Neutrophil (primary cell): ENCODE measurements at regions not wholly inside any gene's neighbourhood (a gene's known extent, or its start where the extent isn't known, plus 50 kb on each side); places are given as distances from the start of the nearest gene placed in this dataset.

Experiments
- H3K27ac ChIP-seq: fragments of 200-600 bp; sonication (generic); 2 replicates; pipeline ENCODE4 v1.5.1; 2016; ENCODE audit warnings: mild to moderate bottlenecking, moderate library complexity
- H3K27me3 ChIP-seq: fragments of 200-600 bp; sonication (generic); 2 replicates; pipeline ENCODE4 v1.6.0; 2016; ENCODE audit warnings: mild to moderate bottlenecking
- H3K36me3 ChIP-seq: fragments of 200-600 bp; sonication (generic); 2 replicates; pipeline ENCODE4 v1.5.1; 2017
- H3K4me1 ChIP-seq, 2 experiments: fragments of 200-600 bp in 1 of 2; sonication (generic) in 1 of 2; 1 replicate in 1 of 2; 2 replicates in 1 of 2; pipeline versions ENCODE4 v1.5.1 to v1.6.1; 2013 to 2016; ENCODE audit warnings: low read depth in 1 of 2, low read length in 1 of 2, mild to moderate bottlenecking in 1 of 2, moderate library complexity in 1 of 2; ENCODE audit not compliant: control insufficient read depth in 1 of 2, insufficient read depth in 1 of 2
- H3K4me3 ChIP-seq, 2 experiments: fragments of 200-600 bp in 1 of 2; sonication (generic) in 1 of 2; 1 replicate in 1 of 2; 2 replicates in 1 of 2; pipeline ENCODE4 v1.5.1; 2013 to 2016; ENCODE audit warnings: low read depth in 1 of 2, low read length in 1 of 2, mild to moderate bottlenecking in 1 of 2, moderate library complexity in 1 of 2
- H3K9me3 ChIP-seq: fragments of 200-600 bp; sonication (generic); 2 replicates; pipeline ENCODE4 v1.5.1; 2016
- TF ChIP-seq, protein P1 (sequence below): fragments of 200-600 bp; sonication (generic); IDR thresholded peaks from 2 replicates; pipeline ENCODE4 v1.5.1; 2016; ENCODE audit warnings: antibody characterized with exemption

GRCh38 chr2:176553685-176554100 is 284.5 kb downstream of the MTX2 start:
- H3K4me1 ChIP-seq: peaks cover 6% of the 10 kb centered on the region in 2 experiments
- H3K27ac ChIP-seq: no peak overlapping the region
- TF ChIP-seq, protein P1, sequence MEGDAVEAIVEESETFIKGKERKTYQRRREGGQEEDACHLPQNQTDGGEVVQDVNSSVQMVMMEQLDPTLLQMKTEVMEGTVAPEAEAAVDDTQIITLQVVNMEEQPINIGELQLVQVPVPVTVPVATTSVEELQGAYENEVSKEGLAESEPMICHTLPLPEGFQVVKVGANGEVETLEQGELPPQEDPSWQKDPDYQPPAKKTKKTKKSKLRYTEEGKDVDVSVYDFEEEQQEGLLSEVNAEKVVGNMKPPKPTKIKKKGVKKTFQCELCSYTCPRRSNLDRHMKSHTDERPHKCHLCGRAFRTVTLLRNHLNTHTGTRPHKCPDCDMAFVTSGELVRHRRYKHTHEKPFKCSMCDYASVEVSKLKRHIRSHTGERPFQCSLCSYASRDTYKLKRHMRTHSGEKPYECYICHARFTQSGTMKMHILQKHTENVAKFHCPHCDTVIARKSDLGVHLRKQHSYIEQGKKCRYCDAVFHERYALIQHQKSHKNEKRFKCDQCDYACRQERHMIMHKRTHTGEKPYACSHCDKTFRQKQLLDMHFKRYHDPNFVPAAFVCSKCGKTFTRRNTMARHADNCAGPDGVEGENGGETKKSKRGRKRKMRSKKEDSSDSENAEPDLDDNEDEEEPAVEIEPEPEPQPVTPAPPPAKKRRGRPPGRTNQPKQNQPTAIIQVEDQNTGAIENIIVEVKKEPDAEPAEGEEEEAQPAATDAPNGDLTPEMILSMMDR: no peak
- H3K9me3 ChIP-seq: no peaks in the 10 kb centered on the region
- no peak overlapping the region for H3K4me3 ChIP-seq
- H3K27me3 ChIP-seq: peaks cover 97% of the 10 kb centered on the region
- no peaks in the 10 kb centered on the region for H3K36me3 ChIP-seq

DNA sequence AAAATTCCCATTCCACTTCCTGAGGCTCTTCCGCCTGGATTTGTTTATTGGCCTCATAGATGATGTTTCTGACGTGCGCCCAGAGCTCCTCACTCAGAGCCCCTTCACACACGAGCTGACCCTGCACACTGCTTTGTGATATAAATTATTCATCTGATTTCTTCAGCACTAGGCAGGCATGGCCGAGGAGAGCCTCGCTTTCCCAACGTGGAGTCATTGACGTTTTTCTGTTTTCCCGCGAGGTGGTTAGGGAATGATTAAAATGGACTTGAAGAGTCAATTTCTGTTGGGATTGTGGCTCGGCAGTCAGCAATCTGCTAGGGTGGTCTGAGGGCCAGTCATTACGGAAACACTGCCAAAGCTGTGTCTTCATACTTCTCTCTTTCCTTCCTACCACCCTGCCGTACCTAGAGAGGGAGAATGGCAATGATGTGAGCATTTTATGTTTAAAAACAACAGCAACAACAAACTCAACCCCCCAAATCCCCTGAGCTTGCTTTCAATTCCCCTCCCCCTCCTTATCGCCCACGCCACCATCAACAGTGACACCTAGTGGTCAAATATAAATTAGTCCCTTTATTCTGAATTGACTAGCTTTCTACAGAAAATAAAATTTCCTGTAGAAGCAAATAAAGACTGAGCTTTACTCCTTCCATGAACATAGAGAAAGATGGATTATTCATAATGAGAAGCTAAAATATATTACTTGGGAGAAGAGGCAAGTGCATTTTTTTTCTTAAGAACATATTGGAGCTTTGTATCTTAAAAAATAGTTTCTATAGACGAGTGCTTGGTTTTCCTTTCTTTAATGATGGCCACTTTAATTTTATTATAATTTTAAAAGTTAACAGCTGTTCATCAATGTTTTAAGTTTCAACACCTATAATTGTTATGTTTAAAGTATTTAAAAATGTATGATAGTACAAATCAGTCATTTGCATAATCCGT is 285.1 kb downstream of the MTX2 start:
- TF ChIP-seq, protein P1: peak; percentile 24
- Histone ChIP-seq H3K4me1 (peaks cover 6% of the 10 kb centered on the region in 2 experiments), H3K36me3 (no peaks in the 10 kb centered on the region), H3K9me3 (no peaks in the 10 kb centered on the region), H3K4me3 (no peak overlapping the region), H3K27ac (no peak overlapping the region), H3K27me3 (peaks cover 97% of the 10 kb centered on the region)

- Histone ChIP-seq H3K4me1 (peaks cover 6% of the 10 kb centered on the region in 2 experiments), H3K27me3 (peaks cover 97% of the 10 kb centered on the region), H3K4me3 (no peak overlapping the region), H3K9me3 (no peaks in the 10 kb centered on the region), H3K36me3 (no peaks in the 10 kb centered on the region), H3K27ac (no peak overlapping the region)
- TF ChIP-seq, protein P1: no peak
These were observed 285.9 kb downstream of the MTX2 start for GRCh38 chr2:176555112-176555511.

- H3K27ac ChIP-seq: no peak overlapping the region
- TF ChIP-seq, protein P1: no peak
- H3K36me3 ChIP-seq: no peaks in the 10 kb centered on the region
- H3K27me3 ChIP-seq: peaks cover 97% of the 10 kb centered on the region
- H3K4me3 ChIP-seq: no peak overlapping the region
- H3K9me3 ChIP-seq: no peaks in the 10 kb centered on the region
- H3K4me1 ChIP-seq: peaks cover 6% of the 10 kb centered on the region in 2 experiments
These were observed 286.5 kb downstream of the MTX2 start for GRCh38 chr2:176555781-176556180.

DNA sequence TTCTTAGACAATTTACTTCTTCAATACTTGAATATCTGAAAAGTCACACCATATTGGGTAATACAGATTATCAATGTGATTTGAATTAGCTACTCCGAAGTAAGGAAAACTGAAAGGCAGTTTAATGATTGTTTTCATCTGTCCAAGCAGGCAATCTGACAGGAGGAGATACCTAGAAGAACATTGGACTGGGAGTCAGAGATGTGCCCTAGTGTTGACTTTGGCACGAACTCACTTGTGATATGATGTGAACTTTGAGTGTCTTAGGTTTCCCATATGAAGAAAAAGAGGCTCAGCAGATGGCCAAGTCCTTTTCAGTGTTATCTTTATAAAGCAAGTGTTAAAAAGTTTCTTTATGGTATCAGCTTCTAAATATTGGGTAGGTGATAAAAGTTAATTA is 287.1 kb downstream of the MTX2 start:
- peaks cover 6% of the 10 kb centered on the region in 2 experiments for H3K4me1 ChIP-seq

More for the DNA sequence above, 287.1 kb downstream of the MTX2 start:
- Histone ChIP-seq H3K4me3 (no peak overlapping the region), H3K9me3 (no peaks in the 10 kb centered on the region), H3K36me3 (no peaks in the 10 kb centered on the region), H3K27me3 (peaks cover 97% of the 10 kb centered on the region), H3K27ac (no peak overlapping the region)
- TF ChIP-seq, protein P1: no peak
